ENCODE measurements at regions not wholly inside any gene's neighbourhood (a gene's known extent, or its start where the extent isn't known, plus 50 kb on each side); places are given as distances from the start of the nearest gene placed in this dataset.

GRCh38 chr9:75410405-75410804, 322.1 kb downstream of the OSTF1 start:
- DNase-seq (ENCODE audit: low spot score) = no peak

GRCh38 chr9:75414371-75415160, 326.3 kb downstream of the OSTF1 start:
- DNase-seq (ENCODE audit: low spot score) = no peak
- TF ChIP-seq CTCF (IDR thresholded peaks at IDR 0.05; ENCODE audit: extremely low read depth, missing control alignments) = no peak

More at GRCh38 chr9:75410405-75410804, 322.1 kb downstream of the OSTF1 start:
- TF ChIP-seq CTCF (IDR thresholded peaks at IDR 0.05; ENCODE audit: extremely low read depth, missing control alignments) = no peak

- no peak for DNase-seq (ENCODE audit: low spot score)
- no peak for TF ChIP-seq CTCF (IDR thresholded peaks at IDR 0.05; ENCODE audit: extremely low read depth, missing control alignments)
Observed at GRCh38 chr9:75417471-75417870, 329.2 kb downstream of the OSTF1 start.

GRCh38 chr9:75418518-75418917, 330.2 kb downstream of the OSTF1 start:
- no peak for DNase-seq (ENCODE audit: low spot score)
- TF ChIP-seq CTCF (IDR thresholded peaks at IDR 0.05; ENCODE audit: extremely low read depth, missing control alignments) = no peak

GRCh38 chr9:75422944-75423522, 334.7 kb downstream of the OSTF1 start:
- no peak for TF ChIP-seq CTCF (IDR thresholded peaks at IDR 0.05; ENCODE audit: extremely low read depth, missing control alignments)
- DNase-seq (ENCODE audit: low spot score) = no peak

- no peak for DNase-seq (ENCODE audit: low spot score)
- no peak for TF ChIP-seq CTCF (IDR thresholded peaks at IDR 0.05; ENCODE audit: extremely low read depth, missing control alignments)
Observed at GRCh38 chr9:75429531-75430475, 341.5 kb downstream of the OSTF1 start.

All from GM20000 (cell line).